Gastroesophageal sphincter (tissue), 3 donors: ENCODE measurements at regions not wholly inside any gene's neighbourhood (a gene's known extent, or its start where the extent isn't known, plus 50 kb on each side); places are given as distances from the start of the nearest gene placed in this dataset.

Experiments
- CTCF ChIP-seq, 4 experiments: fragments of 200-600 bp in 2 of 4; fragments of 450-650 bp in 2 of 4; sonication (generic) in 1 of 4; IDR thresholded peaks; one replicate each; pipeline ENCODE4 v1.5.1; 2017 to 2019; ENCODE audit warnings: antibody characterized with exemption in 4 of 4, mild to moderate bottlenecking in 2 of 4, moderate library complexity in 2 of 4
- POLR2A ChIP-seq, 2 donors: fragments of 450-650 bp; IDR thresholded peaks; one replicate each; pipeline ENCODE4 v1.6.1; 2017; ENCODE audit warnings: antibody characterized with exemption in 2 of 2, mild to moderate bottlenecking in 2 of 2, moderate library complexity in 1 of 2
- POLR2AphosphoS5 ChIP-seq: sonication (generic); formaldehyde crosslinking; IDR thresholded peaks from one replicate; pipeline ENCODE4 v1.6.1; 2017; ENCODE audit warnings: antibody characterized with exemption

DNA sequence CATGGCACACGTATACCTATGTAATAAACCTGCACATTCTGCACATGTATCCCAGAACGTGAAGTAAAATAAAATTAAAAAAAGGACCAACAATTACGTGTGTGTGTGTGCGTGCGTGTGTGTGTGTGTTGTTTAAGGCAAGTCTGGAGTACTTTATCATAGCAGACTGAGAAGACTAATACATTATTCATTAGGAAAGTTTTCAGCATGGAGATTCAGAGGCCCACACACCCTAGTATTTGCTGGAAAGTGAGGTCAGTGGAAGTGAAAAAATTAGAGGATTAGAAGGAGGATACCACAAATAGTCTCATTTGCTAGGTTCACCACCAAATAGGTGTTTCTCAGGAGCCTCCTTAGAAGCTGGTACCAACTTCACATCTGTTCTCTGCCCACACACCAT, 457.1 kb upstream of the CPEB2 start:
- TF ChIP-seq CTCF (IDR thresholded peaks at IDR 0.05): no peak
- TF ChIP-seq POLR2AphosphoS5: no peak
- no peak for TF ChIP-seq POLR2A (IDR thresholded peaks at IDR 0.05)
